Liver (tissue), 3 donors: ENCODE measurements at regions not wholly inside any gene's neighbourhood (a gene's known extent, or its start where the extent isn't known, plus 50 kb on each side); places are given as distances from the start of the nearest gene placed in this dataset.

ENCODE experiments used
- GABPA ChIP-seq, 2 donors: IDR thresholded peaks in 1 of 2; conservative IDR thresholded peaks in 1 of 2; 2 replicates each; pipeline ENCODE4 v1.6.1; 2016; ENCODE audit warnings: antibody characterized with exemption in 2 of 2, mild to moderate bottlenecking in 1 of 2, moderate library complexity in 1 of 2
- JUND ChIP-seq, 2 donors: IDR thresholded peaks; 2 replicates each; pipeline ENCODE4 v1.6.1; 2016; ENCODE audit warnings: antibody characterized with exemption in 2 of 2
- SP1 ChIP-seq: IDR thresholded peaks from 2 replicates; pipeline ENCODE4 v1.6.1; 2018; ENCODE audit warnings: antibody characterized with exemption, mild to moderate bottlenecking
- TAF1 ChIP-seq: conservative IDR thresholded peaks from 2 replicates; pipeline ENCODE4 v1.6.1; 2016; ENCODE audit warnings: antibody characterized with exemption, mild to moderate bottlenecking
- TF ChIP-seq, protein P1 (sequence below): fragments of 150-350 bp; IDR thresholded peaks from 2 replicates; pipeline ENCODE4 v1.5.1; 2017; ENCODE audit warnings: improper control_type of control experiment, low read depth, low read length; ENCODE audit not compliant: missing input control
- donor health status: healthy.
- donor health status: healthy.

DNA sequence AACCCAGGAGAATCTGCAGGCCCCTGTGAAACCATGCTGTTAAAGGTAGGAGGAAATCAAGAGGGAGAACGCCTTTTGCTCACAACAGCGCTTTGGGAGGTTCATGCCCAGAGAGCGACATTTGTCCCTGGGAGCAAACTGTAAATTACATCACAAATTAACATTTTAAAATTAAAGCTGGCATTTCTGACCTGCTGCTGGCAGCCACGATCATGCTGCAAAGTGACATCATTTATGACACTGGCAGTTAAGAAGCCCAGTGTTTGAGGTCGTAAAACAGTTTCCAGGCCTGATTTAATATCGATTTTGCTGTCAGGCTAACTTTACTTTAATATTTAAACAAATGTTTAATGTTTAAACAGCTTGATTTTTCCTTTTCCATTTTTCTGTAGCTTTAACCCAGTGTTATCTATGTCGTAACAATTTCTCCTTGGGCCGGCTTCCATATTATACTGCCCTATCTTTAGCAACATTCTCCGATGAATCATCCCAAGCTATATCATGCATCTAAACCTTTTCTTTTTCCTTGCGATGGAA lies 86.5 kb upstream of the NPVF start:
- TF ChIP-seq, protein P1, sequence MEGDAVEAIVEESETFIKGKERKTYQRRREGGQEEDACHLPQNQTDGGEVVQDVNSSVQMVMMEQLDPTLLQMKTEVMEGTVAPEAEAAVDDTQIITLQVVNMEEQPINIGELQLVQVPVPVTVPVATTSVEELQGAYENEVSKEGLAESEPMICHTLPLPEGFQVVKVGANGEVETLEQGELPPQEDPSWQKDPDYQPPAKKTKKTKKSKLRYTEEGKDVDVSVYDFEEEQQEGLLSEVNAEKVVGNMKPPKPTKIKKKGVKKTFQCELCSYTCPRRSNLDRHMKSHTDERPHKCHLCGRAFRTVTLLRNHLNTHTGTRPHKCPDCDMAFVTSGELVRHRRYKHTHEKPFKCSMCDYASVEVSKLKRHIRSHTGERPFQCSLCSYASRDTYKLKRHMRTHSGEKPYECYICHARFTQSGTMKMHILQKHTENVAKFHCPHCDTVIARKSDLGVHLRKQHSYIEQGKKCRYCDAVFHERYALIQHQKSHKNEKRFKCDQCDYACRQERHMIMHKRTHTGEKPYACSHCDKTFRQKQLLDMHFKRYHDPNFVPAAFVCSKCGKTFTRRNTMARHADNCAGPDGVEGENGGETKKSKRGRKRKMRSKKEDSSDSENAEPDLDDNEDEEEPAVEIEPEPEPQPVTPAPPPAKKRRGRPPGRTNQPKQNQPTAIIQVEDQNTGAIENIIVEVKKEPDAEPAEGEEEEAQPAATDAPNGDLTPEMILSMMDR = no peak
- TF ChIP-seq SP1 (no peak), GABPA (IDR thresholded peaks at IDR 0.05 in 1 of 2, conservative IDR thresholded peaks at IDR 0.05 in 1 of 2) (no peak), TAF1 (no peak), JUND (IDR thresholded peaks at IDR 0.05) (peak in 1 of 2 donors; percentile 73)
